ENCODE measurements at regions not wholly inside any gene's neighbourhood (a gene's known extent, or its start where the extent isn't known, plus 50 kb on each side); places are given as distances from the start of the nearest gene placed in this dataset.

DNA sequence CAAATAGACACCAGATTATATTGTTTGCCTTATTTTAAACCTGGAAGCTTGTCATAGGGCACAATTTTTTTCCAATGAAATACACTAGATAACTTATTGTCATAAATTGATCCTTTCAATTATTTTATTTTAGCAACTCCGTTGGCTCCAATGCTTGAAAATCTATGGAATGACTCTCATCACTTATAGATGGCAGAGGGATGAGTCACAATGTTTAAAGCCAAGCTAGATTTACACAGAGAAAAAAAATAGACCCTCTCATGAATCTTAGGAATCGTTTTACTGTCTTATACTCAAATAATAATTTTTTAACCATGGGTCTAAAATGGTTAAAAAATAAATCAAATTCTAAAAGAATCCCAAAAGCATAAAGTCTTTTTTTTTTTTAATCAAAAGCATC is 1276.6 kb upstream of the FLRT2 start:
- TF ChIP-seq CTCF (IDR thresholded peaks at IDR 0.05) (no peak), POLR2A (IDR thresholded peaks at IDR 0.05) (no peak)
